Embryonic facial prominence (tissue), 1 donor: ENCODE measurements at regions not wholly inside any gene's neighbourhood (a gene's known extent, or its start where the extent isn't known, plus 50 kb on each side); places are given as distances from the start of the nearest gene placed in this dataset.
"Not testable (repeated sequence)": the region's sequence is repeated elsewhere in the genome, so short reads cannot be mapped to it uniquely, and the experiment has no call there.

ENCODE experiments used
- DNase-seq: peaks from one replicate; pipeline ENCODE4 v3.0.0-alpha.2; 2016; ENCODE audit errors: extremely low spot score

DNA sequence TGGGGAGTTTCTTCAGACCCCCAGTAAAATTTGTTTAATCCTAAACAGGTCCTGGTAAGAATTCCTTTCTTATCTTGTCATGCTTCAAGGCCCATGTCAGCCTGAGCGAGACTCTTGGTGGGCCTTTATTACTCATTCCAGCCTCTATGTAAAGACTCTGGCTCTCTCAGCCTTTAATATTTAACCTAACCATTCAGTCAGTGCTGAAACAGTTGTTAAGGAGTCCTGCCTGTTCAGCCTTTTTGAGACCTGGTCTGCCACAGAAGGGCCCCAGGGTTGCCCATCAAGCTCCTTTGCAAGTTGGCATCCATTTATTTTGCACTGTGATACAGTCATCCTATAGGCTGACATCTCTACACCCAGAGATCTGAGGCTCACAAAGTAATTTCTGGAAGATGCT is 107.7 kb upstream of the VANGL1 start:
- DNase-seq, result no peak

DNA sequence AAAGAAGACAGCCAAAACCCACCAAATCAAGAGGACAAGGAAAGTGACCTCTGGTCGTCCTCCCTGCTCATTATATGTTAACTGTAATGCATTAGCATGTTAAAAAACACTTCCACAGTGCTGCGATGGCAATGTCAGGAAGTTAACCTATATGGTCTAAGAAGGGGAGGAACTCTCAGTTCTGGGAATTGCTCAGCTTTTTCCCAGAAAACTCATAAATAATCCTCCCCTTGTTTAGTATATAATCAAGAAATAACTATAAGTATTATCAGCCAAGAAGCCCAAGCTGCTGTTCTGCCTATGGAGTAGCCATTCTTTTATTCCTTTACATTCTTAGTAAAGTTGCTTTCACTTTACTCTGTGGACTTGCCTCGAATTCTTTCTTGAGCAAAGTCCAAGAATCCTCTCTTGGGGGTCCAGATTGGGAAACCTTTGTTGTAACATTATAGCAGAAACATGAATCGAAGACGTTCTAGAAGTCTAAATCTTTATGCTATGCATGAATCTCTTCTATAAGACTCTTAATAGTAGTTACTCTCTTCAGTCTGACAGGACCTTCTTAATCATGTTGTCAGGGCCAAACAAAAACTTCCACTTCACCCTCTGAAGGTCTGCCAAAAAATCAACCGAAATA is 110.0 kb upstream of the VANGL1 start:
- DNase-seq, result no peak

DNA sequence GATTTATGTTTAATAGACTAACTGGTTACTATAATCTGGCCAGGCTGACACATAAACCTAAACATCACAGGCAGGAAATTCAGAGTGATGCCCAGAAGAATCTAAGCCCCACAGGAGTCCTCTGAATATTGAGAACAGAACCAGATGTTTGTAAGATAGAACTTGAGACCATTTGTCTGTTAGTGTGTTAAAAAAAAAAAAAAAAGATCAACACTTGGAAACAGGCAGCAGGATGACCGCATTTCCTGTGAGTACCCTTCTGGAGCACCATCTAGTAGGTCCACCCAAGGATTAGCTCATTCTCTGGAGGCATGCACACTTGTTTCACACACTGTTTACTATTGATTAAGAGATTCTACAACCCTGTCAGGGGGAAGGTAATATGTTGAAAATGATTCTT is 111.4 kb upstream of the VANGL1 start:
- DNase-seq, result no peak

DNA sequence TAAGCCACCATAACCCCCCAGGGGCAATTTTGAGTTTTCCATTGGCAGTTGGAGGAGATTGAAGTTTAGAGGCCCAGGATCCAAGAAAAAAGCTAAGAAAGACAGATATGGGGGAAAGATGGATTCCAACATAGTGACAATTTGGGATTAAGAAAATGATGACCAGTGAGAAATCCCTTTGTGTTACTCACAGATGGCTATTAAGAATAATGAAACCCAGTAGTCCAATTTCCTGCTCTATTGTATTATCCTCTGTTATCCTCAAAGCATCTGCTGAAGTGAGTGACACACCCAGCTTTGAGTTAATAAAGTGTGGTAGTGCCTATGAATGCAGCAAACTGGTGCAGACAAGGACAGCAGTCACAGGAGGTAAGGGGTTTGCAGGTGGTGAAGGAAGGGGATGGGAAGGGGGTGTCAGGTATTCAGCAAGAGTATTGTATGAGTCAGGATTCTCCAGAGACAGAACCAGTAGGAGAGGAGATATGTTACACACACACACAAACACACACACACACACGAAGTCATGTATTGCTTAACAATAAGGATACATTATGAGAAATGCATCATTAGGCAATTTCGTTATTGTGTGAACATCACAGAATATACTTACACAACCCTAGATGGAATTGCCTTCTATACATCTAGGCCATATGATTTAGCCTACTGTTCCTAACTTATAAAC is 112.4 kb upstream of the VANGL1 start:
- no peak for DNase-seq

DNA sequence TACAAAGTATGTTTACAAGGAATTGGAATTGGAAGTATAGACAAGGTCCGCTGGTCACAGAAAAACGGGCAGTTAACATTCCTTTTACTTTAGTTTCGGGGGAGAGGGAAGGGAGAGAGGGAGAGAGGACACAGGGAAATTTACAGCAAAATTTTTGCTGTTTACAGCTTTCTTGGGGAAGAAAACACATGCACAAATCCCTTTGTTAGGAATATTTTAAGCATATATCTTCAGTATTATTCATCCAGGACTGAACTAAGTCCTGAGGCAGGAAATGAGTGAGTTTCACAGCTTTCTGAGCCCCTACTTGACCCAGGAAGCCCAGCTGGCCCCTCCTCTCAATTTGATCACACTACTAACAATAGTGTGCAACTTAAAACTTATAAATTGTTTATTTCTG is 113.4 kb upstream of the VANGL1 start:
- not testable (repeated sequence) for DNase-seq

DNA sequence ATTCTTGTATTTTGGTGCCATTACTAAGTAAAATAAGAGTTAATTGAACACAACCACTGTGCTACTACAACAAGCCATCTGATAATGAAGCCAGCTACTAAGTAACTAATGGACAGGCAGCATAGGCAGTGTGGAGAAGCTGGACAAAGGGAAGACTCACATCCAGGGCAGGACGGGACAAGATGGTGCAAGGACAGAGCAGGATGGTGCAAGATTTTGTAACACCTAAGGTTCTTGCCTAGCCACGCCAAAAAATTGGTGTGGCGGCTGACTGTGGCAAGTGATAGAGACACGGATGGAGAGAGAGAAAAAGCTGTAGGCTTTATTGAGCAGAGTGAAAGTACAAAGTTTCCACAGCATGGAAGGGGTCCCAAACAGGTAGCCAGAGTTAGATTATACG is 114.0 kb upstream of the VANGL1 start:
- no peak for DNase-seq

DNA sequence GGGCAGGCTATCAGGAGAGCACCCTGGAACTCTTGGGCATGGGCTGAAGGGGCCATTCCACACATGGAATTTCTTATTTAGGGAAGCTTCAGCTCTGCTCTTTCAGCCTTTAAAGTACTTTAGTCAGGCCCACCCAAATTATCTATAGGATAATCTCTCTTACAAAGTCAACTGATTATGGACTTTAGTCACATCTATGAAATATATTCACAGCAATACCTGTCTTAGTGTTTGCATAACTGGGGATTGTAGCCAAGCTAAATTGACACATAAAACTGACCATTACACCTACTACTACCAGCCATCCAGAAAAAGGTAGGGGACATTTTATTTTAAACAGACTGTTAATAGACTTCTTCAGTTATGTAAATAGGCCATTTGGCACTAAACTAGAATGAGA is 114.9 kb upstream of the VANGL1 start:
- no peak for DNase-seq

DNA sequence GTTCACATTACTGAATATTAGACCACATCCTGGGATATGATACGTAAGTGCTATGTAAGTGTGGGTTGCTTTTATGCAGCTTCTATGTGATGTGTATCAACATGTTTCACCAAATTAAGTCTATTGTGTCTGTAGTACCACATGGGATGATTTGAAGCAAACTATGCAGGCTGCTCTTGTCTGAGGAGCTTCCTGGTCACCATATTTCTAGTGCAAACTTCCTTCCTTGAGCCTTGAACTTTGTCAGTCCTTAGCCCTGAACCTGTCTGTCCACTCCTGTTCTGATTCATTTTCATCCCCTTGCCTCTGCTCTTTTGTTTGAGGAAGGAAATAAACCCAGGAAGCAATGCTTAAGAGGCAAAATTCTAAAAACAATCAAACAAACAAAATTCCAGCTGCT is 117.5 kb upstream of the VANGL1 start:
- DNase-seq, result no peak

DNA sequence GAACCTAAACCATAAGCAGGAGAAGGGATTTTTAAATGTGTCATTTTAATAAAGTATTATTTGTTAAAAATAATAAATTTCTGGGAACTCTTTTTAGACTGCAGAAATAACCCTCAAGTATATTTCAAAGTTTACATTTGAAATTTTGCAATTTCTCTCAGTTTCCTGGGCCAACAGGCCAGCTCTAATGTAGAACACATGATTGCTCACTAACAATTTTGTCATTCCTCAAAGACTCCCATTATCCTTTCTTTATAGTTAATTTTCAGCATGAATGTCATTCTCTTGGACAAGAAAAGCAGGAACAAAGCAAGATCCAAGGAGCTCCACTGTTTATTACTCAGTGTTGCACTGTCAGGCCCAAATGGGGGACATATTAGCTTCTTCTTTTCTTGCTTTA is 119.4 kb upstream of the VANGL1 start:
- DNase-seq, result no peak

DNA sequence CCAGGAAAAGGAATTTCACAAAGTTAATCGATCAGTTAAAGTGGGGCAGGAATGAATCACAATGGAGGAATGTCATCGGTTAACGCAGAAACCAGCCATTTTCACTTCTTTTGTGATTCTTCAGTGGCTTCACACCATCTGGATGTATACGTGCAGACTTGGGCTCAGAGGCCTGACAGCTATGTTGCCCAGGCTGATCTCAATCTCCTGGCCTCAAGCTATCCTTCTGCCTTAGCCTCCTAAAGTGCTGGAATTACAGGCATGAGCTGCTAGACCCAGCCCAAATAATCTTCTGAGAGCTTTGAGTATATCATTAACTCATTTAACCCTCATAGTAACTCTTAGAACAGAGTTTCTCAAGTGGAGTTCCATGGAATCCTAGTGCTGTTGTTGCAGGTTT is 126.5 kb upstream of the VANGL1 start:
- no peak for DNase-seq

DNA sequence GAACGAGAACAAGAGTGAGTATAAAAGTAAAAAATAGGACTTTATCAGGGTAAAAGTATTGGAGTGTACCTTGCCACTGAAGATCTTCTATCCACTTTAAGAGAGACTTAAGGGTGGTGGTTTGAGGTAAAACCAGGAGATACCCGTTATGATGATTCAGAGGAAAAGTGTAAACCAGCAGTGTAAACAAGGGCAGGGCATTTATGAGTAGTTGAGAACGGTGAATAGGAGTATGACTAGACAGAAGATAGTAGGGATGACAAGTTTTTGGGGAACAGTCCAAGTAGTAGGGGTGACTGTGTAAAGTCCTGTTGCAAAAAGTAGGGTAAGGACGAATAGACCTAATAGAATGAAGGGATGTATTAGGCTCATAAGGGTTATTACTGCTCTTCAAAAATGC is 131.5 kb upstream of the VANGL1 start:
- not testable (repeated sequence) for DNase-seq

DNA sequence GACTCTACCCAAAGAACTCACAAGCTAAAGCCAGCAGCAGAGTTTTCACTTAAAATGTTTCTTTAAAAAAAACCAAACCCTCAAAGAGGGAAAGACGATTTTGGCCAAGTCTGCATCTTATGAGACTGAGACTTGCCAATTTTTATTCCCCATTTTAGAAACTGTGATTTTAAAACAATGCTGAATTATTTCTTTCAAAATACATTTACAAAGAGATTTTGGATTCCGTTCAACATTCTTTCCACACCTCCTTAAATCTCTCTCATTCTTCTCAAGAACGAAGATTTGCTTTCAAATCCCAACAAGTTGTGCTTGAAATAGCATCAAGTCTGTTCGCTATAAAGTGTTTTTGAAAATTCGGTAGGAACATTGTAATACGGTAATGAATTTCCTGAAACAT is 133.9 kb upstream of the VANGL1 start:
- no peak for DNase-seq

DNA sequence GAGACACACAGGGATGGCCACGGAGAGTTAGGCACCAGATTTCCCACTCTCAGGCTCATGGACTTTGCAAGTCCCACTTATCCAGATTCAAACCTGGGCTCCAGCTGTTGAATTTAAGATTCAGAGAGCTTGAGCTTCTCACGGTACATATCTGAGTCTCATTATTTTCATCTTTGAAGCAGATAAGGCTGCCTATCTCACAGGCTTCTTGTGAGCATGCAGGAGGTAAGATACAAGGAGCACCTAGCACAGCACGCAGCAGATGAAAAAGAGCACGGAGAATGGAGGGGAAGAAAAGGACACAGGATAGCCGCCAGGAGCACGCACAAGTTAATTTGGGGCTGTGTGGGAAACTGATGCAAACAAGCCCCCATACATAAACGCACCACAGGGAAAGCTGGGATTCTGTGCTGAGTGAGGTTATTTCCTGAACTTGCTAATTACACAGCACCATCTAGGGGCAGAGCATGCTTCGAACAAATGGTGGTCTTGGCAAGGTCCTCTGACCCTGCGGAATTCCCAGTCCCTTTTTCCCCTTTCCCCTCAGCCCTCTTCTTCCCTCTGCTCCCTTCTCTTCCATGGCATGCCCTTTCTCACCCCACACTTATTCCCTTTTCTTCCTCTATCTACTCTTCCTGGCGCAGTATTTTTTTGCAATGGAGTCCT is 134.7 kb upstream of the VANGL1 start:
- no peak for DNase-seq

DNA sequence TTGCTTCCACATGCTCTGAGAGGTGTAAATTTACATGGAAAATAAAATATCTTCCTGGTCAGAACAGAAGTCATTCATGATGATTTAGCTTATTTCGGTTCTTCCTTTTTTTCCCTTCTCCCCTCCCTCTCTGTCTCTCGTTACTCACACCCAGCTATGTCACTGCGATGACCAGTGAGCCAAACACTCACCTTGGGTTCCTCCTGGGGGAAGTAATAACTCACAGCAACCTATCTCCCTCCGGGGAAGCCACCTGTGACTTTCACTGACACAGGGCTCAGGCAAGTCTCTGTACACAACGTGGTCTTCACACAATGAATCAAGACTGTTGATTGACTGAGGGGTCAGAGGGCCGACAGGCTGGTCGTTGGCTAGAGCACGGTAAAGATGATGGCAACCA is 135.3 kb upstream of the VANGL1 start:
- DNase-seq, result no peak

DNA sequence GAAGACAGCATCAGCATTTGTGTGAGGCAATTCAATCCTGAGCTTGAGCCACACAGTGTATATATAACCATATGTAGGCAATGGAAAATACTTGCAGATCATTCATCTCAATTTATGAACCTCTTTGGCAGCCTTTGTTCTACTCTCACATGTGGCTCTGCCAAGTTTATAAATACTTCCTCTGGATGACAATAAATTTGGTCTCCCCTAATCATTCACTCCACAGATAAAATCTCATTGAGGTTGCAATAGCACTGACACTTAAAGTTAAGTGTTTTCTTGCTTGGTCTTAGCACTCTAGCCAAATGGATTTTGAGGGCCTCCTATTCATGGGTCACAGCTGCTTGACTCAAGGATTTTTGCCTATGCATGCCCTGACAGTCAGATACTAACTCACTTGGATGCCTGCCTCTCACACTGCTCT is 136.6 kb upstream of the VANGL1 start:
- no peak for DNase-seq

DNA sequence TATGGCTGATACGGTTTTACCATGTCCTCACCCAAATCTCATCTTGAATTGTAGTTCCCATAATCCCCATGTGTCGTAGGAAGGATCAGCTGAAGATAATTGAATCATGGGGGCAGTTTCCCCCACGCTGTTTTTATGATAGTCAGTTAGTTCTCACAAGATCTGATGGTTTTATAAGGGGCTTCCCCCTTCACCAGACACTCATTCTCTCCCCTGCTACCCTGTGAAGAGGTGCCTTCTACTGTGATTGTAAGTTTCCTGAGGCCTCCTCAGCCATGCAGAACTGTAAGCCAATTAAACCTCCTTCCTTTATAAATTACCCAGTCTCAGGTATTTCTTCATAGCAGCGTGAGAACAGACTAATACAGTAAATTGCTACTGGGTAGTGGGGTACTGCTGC is 139.6 kb upstream of the VANGL1 start:
- not testable (repeated sequence) for DNase-seq

DNA sequence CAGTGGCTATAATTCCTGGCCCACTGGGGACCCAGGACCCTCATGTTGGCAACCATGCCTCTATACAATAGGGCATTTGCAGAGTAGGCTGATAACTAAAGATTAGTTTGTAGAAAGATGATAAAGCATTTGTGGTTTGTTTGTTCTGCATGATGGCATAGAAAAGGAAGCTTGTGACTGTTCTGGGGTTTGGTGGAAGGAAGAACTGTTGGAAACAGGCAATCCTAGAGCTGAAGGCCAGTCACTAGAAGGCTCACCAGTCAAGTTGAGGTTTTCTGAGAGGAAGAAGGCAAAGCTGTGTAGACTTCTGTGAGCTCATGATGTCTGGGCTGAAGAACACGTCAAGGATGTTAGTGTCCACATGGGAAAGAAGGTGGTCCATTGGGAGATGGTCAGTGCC is 140.3 kb upstream of the VANGL1 start:
- no peak for DNase-seq

DNA sequence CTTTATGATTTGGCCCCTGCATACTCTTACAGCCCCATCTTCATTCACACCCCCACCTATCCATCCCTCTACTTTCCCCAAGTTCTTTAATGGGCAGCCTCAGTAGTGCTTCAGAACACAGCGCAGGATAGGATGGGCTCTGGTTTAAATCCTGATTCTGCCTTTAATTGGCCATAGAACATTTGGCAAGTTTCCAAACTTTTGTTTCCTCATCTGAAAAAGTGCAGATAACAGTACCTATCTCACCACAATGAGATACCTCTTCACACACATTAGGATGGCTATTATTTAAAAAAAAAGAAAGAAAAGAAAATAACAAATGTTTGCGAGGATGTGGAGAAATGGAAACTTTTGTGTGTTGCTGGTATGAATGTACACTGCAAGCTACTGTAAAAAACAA is 142.5 kb upstream of the VANGL1 start:
- DNase-seq, result no peak

DNA sequence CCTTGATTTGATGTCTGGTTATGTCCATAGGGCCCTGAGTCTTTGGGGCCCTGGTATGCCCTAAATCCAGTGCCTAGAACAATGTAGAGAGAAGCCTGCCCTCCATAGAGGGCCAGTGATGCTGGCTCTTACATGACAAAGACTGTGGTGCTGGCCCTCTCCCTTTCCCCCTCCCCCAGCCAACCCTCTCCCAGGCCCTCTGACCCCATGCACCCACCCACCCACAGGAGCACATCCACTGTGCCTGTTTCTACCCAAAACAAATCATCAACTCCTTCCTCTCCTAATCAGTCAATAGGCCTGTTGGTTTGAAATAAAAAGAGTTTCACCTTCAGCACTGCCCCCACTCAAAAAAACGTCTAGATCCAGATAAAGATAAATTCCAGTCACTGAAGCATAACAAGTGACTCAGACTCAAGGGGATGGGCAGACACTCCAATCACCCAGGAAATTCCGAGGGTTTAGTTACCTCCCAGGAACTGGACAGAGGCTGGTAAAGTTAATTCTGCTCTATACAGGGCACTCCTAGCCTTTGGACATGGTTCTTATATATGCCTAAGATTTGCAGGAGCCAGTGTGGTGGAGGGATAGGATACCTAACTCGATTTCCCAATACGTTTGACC is 144.8 kb upstream of the VANGL1 start:
- no peak for DNase-seq

DNA sequence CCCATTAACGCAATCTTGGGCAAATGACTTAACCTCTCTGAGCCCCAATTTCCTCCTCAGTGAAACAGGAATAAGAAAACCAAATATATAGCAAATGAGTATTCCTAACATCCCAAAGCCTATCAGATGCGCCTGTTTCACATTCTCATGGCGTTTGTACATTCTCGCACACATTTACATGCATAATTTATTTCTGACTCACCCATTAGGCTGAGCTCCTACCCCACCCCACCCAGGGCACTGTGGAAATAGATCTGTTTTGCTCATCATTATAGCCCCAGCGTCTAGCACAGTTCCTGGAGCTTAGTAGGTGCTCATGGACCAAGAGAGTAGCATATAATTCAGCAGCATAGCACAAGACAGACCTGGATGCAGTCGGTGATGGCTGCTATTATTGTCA is 146.1 kb upstream of the VANGL1 start:
- no peak for DNase-seq

DNA sequence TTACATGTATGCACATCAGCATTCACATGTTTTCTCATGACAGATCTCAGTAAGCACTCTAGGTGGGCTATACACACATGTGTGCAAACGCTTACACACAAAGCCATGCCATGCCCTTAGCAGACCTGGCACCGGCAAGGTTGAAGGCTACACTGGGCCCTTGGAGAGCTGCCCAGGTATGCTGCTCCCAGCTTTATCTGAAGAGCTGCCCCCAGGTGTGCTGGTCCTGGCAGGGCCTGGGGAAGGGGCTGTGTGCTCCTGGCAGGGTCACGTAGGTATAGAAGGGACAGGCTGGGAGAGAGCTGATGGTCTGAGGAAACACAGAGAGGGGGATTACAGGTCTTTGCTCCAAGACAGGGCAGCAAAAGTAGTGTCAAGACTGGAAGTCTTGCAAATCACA is 146.7 kb upstream of the VANGL1 start:
- no peak for DNase-seq

DNA sequence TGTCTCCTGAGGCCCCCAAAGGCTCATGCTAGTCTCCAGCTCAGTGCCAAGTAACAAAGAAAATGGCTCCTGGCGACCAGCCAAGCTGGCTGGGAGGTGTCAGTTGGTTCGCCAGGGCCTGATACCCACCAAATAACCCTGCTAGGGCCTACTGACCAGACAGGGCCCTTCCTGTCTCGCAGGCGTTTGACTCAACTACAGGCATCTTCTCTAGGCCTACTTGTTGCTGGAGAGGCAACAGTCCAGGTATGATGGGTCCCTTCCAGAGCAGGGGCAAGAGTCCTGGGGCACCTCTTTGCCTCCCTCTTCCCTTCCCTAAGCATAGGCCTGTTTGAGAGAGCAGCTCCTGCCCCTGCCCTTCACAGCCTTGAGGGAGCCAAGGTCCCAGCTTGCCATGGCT is 147.9 kb upstream of the VANGL1 start:
- no peak for DNase-seq

DNA sequence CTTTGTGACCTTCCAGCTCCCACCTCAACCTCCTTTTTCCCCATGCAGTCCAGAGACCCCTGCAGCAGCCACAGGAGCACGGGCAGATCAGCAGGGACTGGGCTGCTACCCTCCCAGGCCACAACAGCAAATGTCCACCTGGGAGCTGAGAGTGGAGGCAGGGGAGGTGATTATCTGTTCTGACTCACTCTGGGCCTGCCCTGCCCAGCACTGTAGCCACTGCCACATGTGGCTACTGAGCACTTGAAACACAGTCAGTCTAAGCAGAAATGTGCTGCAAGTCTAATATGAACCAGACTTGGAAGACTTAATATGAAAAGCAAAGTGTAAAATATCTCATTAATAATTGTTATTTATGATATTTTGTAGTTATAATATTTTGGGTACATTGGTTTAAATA is 148.9 kb upstream of the VANGL1 start:
- DNase-seq, result no peak
